GM12875 (cell line): ENCODE measurements at regions not wholly inside any gene's neighbourhood (a gene's known extent, or its start where the extent isn't known, plus 50 kb on each side); places are given as distances from the start of the nearest gene placed in this dataset.
"Not testable (repeated sequence)": the region's sequence is repeated elsewhere in the genome, so short reads cannot be mapped to it uniquely, and the experiment has no call there.

Experiments used
- H3K4me3 ChIP-seq: one replicate; pipeline ENCODE4 v1.5.1; 2011; ENCODE audit warnings: low read depth, low read length, control low read depth
- CTCF ChIP-seq: IDR thresholded peaks from 2 replicates; pipeline ENCODE4 v1.5.1; 2011; ENCODE audit warnings: low read depth, mild to moderate bottlenecking, control low read depth, inconsistent platforms, low read length, moderate library complexity, borderline replicate concordance; ENCODE audit not compliant: insufficient read depth

GRCh38 chr6:115194981-115195638, 852.3 kb upstream of the HS3ST5 start:
- H3K4me3 ChIP-seq = no peak overlapping the region
- no peak for TF ChIP-seq CTCF

- no peak overlapping the region for H3K4me3 ChIP-seq
- TF ChIP-seq CTCF = no peak
Measured at GRCh38 chr6:115191989-115192388, 849.2 kb upstream of the HS3ST5 start.

GRCh38 chr6:115190534-115190933, 847.7 kb upstream of the HS3ST5 start:
- TF ChIP-seq CTCF = no peak
- no peak overlapping the region for H3K4me3 ChIP-seq

- not testable (repeated sequence) for H3K4me3 ChIP-seq
Measured at GRCh38 chr6:115175456-115175855, 832.6 kb upstream of the HS3ST5 start.

- not testable (repeated sequence) for H3K4me3 ChIP-seq
Measured at GRCh38 chr6:115165912-115166311, 823.1 kb upstream of the HS3ST5 start.

GRCh38 chr6:115159733-115160132, 816.9 kb upstream of the HS3ST5 start:
- no peak overlapping the region for H3K4me3 ChIP-seq
- no peak for TF ChIP-seq CTCF

GRCh38 chr6:115137910-115138309, 795.1 kb upstream of the HS3ST5 start:
- no peak for TF ChIP-seq CTCF
- H3K4me3 ChIP-seq = no peak overlapping the region

- no peak for TF ChIP-seq CTCF
- H3K4me3 ChIP-seq = no peak overlapping the region
Measured at GRCh38 chr6:115133790-115134189, 791.0 kb upstream of the HS3ST5 start.
